ENCODE measurements at regions not wholly inside any gene's neighbourhood (a gene's known extent, or its start where the extent isn't known, plus 50 kb on each side); places are given as distances from the start of the nearest gene placed in this dataset.

- TF ChIP-seq EZH2 (IDR thresholded peaks at IDR 0.05; ENCODE audit: borderline replicate concordance, insufficient read depth, low read depth, low read length, poor library complexity, severe bottlenecking), result no peak
- no peak for TF ChIP-seq CTCF (IDR thresholded peaks at IDR 0.05)
Measured at GRCh38 chr6:169044381-169045230, 209.0 kb downstream of the THBS2 start.

Data from B cell (primary cell).